ENCODE measurements at regions not wholly inside any gene's neighbourhood (a gene's known extent, or its start where the extent isn't known, plus 50 kb on each side); places are given as distances from the start of the nearest gene placed in this dataset.

GRCh38 chr9:7286101-7286500 is 513.5 kb downstream of the DMAC1 start (continued):
- TF ChIP-seq CHD7 (IDR thresholded peaks at IDR 0.05; ENCODE audit: insufficient replicate concordance, low read length) (no peak), POU5F1 (IDR thresholded peaks at IDR 0.05; ENCODE audit: low read depth, low read length) (no peak), MAX (IDR thresholded peaks at IDR 0.05) (no peak), SP2 (IDR thresholded peaks at IDR 0.05; ENCODE audit: low read length) (no peak)

Data from H1 (cell line).